ENCODE measurements at regions not wholly inside any gene's neighbourhood (a gene's known extent, or its start where the extent isn't known, plus 50 kb on each side); places are given as distances from the start of the nearest gene placed in this dataset.

GRCh38 chr2:173785813-173786212 is 179.4 kb downstream of the SP3 start:
- ATAC-seq (no peak), DNase-seq (ENCODE audit: low spot score) (no peak)
- H3K4me3 Mint-ChIP-seq = no peak overlapping the region
- H3K27ac Mint-ChIP-seq = no peak overlapping the region
- no peak for TF ChIP-seq ZNF219 (CRISPR knock-in tag; IDR thresholded peaks at IDR 0.05; ENCODE audit: borderline replicate concordance)
- TF ChIP-seq MXD4 (CRISPR knock-in tag; IDR thresholded peaks at IDR 0.05; ENCODE audit: borderline replicate concordance) = no peak
- no peak for TF ChIP-seq PREB (CRISPR knock-in tag; IDR thresholded peaks at IDR 0.05; ENCODE audit: borderline replicate concordance)
- TF ChIP-seq AR (CRISPR knock-in tag; IDR thresholded peaks at IDR 0.05) = no peak
- no peak for TF ChIP-seq HMGXB4 (CRISPR knock-in tag; IDR thresholded peaks at IDR 0.05)
- no peak for TF ChIP-seq ZBTB43 (CRISPR knock-in tag; IDR thresholded peaks at IDR 0.05)
- TF ChIP-seq HMGA2 (CRISPR knock-in tag; IDR thresholded peaks at IDR 0.05) = no peak
- no peak for TF ChIP-seq FOXP4 (CRISPR knock-in tag; IDR thresholded peaks at IDR 0.05)
- no peak for TF ChIP-seq ZNF416 (CRISPR knock-in tag; IDR thresholded peaks at IDR 0.05)
- no peak for TF ChIP-seq TCF7 (CRISPR knock-in tag; IDR thresholded peaks at IDR 0.05; ENCODE audit: low read depth)
- no peak for TF ChIP-seq GRHL2 (CRISPR knock-in tag; IDR thresholded peaks at IDR 0.05; ENCODE audit: insufficient replicate concordance, severe bottlenecking)
- no peak for TF ChIP-seq FOXJ3 (CRISPR knock-in tag; IDR thresholded peaks at IDR 0.05; ENCODE audit: borderline replicate concordance)
- no peak for TF ChIP-seq ZNF138 (CRISPR knock-in tag; conservative IDR thresholded peaks at IDR 0.05)
- peaks cover 3% of the 10 kb centered on the region for H3K9me3 Mint-ChIP-seq
- H3K4me1 Mint-ChIP-seq = peaks cover 8% of the 10 kb centered on the region; the same call in 1 of the 2 replicates
- H3K36me3 Mint-ChIP-seq = no peaks in the 10 kb centered on the region
- ChIA-PET POLR2A (no interaction called here), CTCF (no interaction called here)
- no peaks in the 10 kb centered on the region for H3K27me3 Mint-ChIP-seq (ENCODE audit: low read depth)

GRCh38 chr2:173791502-173791901 is 173.7 kb downstream of the SP3 start:
- H3K4me1 Mint-ChIP-seq = peaks cover 39% of the 10 kb centered on the region
- H3K9me3 Mint-ChIP-seq = no peaks in the 10 kb centered on the region
- no peak overlapping the region for H3K4me3 Mint-ChIP-seq
- POLR2A ChIA-PET = no interaction called here
- ATAC-seq (no peak), DNase-seq (ENCODE audit: low spot score) (no peak)
- no peak overlapping the region for H3K27ac Mint-ChIP-seq
- CTCF ChIA-PET = no interaction called here
- no peaks in the 10 kb centered on the region for H3K27me3 Mint-ChIP-seq (ENCODE audit: low read depth)
- no peaks in the 10 kb centered on the region for H3K36me3 Mint-ChIP-seq
- TF ChIP-seq ZNF396 (CRISPR knock-in tag; IDR thresholded peaks at IDR 0.05; ENCODE audit: borderline replicate concordance) (no peak), NR1H2 (CRISPR knock-in tag; IDR thresholded peaks at IDR 0.05) (no peak), ZNF317 (CRISPR knock-in tag; IDR thresholded peaks at IDR 0.05; ENCODE audit: borderline replicate concordance, low read depth) (no peak), ZNF281 (CRISPR knock-in tag; IDR thresholded peaks at IDR 0.05) (no peak), PRRX2 (CRISPR knock-in tag; IDR thresholded peaks at IDR 0.05) (no peak), GTF2I (CRISPR knock-in tag; conservative IDR thresholded peaks at IDR 0.05) (no peak), STAT6 (CRISPR knock-in tag; conservative IDR thresholded peaks at IDR 0.05; ENCODE audit: low read depth) (no peak)

Data from WTC11 (cell line).